ENCODE measurements at regions not wholly inside any gene's neighbourhood (a gene's known extent, or its start where the extent isn't known, plus 50 kb on each side); places are given as distances from the start of the nearest gene placed in this dataset.
A peak's percentile ranks its signal among the peaks of the same experiment; 100 is the strongest.

DNA sequence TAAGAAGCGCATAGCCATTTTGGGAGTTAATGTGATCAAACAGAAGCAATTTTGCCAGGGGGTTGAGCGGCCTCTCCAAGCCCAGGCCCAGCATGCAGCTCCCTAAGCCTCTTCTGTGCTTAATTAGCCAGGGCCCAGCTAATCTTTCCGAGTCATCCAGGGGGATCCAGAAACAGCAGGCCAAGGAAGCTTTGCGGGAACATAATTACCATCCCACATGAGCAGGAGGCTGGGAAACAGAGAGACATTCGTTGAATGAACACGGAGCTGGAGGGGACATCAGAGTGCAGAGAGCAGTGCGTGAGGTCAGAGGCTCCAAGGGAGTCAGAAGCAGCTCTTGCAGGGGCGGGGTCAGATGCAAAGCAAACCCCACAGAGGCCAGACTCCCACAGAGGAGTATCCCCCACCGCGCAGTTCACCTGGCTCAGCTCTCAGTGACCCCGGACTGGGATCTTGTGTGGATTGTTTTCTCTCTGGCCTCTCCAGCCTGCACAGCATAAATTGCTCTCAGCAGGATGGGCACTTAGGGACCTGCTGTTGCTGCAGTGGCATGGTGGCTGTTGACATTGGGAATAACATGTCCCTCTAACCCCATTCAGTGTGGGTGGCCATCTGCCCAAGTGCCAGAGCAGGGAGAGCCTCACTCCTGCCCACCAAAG lies 657.4 kb downstream of the AJAP1 start:
- no peak for DNase-seq

- no peak for DNase-seq
These were observed 656.7 kb downstream of the AJAP1 start for GRCh38 chr1:5311147-5311546.

- DNase-seq: no peak
These were observed 653.8 kb downstream of the AJAP1 start for GRCh38 chr1:5308249-5308648.

DNA sequence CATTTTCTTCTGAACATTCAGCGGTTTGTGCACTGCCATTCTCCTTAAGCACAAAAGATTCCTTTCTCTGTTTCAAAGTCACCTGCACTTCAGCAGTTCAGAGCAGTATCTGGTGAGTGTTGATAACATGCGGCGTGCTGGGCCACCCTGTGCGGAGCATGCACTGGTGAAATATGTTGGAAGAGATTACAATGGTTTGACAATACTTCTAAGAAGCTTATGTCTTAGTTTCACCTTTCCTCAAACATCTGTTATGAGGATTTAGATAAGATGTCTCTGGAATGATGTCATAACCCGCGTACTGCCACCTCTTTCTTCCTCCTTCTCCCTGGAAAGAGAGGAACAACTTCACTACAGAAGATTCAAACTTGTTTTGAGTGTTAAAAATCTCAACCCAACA lies 650.3 kb downstream of the AJAP1 start:
- no peak for DNase-seq

GRCh38 chr1:5298376-5298775 lies 644.0 kb downstream of the AJAP1 start:
- DNase-seq: no peak

GRCh38 chr1:5297886-5298239 lies 643.5 kb downstream of the AJAP1 start:
- DNase-seq: no peak

- no peak for DNase-seq
These were observed 642.9 kb downstream of the AJAP1 start for GRCh38 chr1:5297180-5297885.

DNA sequence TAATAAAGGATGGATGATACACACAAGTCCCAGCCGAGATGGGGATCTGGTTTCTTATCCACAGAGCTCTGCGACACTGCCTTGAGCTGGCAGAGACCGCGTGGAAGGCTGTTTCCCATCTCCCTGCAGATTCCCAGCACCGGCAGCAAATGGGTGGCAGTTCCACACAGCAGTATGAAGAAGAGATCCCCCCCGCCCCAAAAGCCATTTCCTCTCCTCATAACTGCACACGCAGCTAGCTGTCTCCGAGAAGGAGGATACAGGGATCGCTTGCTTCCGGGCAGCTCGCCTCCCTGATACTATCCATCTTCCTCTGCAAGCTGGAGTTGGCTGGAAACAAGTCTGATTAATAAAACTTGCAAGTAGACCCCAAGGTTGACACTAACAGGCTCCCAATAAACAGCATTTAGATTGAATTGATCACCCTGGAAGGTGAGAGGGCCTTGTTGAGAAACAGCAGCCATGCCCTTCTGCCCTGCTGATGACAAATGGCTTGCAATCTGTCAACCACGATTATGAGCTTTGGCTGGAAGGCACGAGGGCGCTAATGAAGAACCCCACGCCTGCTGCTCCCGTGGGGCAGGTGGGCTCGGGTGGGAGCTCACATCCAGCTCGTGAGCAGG lies 642.3 kb downstream of the AJAP1 start:
- no peak for DNase-seq

GRCh38 chr1:5296095-5296494 lies 641.7 kb downstream of the AJAP1 start:
- DNase-seq: no peak

DNA sequence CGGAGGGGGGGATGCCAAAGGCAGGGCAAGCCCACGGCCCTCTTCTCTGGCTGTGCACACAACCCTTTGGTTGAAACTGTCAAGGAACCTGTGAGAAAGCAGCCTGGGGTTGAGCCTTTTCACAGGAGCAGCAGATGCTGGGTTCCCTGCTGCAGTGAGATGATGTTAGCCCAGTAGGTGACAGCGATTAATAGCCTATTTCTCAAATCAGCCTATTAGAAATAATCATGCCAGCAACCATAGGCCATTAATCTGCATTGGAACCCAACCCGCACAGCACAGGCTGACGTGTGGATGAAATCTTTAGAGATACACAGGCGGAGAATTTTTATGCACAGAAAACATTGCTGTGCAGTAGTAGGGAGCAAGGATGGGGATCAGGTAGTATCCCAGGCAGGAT lies 637.5 kb downstream of the AJAP1 start:
- no peak for DNase-seq

DNA sequence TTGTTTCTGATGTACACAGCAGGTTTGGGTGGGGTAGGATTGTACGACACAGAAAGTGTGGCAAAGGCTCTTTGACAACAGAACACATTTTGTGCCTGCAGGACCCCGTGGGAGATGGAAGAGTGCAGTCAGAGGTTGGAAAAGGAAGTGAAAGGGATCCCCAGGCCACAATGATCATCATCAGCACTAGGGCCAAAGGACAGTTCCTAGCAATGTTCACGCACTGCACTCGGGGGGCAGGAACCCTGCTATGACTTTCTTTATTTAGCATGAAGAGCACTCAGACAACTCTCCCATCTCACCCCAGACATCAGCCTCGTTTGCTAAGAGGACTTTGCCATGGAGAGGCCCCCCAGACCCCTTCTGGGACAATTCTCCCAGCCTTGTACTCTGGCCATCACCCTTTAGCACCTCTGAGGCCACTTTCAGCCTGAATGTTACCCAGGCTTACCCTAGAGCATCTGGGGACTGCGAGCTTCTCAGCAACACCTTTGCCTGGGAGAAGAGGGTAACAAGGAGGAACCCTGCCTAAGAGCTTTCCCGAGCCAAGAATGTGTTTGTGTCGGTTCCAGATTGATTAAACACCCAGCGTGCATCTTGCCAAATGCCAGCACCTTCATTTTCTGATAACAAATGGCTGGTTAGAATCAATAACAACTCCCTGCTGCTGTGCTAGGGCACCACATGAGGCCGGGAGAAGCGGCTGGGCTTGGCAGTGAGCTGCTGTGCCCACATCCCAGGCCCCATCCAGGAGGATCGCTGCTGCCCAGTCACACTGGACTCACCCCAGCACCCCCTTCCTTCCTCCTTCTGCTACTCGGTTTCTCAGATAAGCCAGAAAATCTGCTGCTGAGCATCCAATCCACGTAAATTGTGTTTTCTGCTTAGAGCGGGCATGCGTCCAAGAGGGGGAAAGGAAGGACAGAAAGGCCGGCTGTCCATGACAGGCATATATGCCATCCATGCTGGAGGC lies 633.1 kb downstream of the AJAP1 start:
- no peak for DNase-seq

DNA sequence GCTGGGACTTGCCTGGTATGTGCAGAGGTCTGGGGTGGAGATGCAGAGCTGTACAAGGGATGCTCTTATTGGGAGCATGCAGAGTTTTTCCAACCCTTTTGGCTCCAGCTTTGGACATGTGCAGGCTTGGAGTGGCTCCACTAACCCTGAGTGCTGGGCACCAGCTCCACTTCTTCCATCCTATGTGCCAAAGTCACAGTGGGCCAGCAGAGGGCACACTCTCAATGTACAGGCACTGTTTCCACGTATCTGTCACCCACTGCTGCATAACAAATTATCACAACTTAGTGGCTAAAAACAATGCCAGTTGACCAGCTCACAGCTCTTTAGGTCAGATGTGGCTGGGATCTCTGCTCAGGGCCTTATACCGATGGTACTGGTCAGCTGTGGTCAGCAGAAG lies 631.8 kb downstream of the AJAP1 start:
- peak in 2 of 4 experiments; percentile 4 to 35 for DNase-seq

- DNase-seq: no peak
These were observed 620.1 kb downstream of the AJAP1 start for GRCh38 chr1:5274527-5274926.

GRCh38 chr1:5273280-5274003 lies 619.0 kb downstream of the AJAP1 start:
- DNase-seq: no peak

DNA sequence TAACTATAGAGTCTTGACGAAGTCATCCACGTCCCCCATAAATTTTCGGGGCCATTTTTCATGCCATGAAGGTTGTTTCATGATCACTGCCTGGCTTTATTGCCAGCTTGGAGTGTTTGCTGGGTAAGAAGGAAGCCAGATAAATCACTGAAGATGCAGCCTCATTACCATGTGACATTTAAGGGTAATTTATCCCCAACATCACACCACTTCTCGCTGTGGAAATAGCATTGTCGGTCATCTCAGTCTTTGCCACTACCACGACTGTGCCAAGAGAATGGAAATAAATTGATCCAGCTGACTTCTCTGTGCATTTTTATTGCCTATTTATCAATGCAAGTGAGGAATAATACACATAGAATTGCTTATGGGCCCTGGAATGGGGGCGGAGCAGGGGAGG lies 617.9 kb downstream of the AJAP1 start:
- DNase-seq: no peak

DNA sequence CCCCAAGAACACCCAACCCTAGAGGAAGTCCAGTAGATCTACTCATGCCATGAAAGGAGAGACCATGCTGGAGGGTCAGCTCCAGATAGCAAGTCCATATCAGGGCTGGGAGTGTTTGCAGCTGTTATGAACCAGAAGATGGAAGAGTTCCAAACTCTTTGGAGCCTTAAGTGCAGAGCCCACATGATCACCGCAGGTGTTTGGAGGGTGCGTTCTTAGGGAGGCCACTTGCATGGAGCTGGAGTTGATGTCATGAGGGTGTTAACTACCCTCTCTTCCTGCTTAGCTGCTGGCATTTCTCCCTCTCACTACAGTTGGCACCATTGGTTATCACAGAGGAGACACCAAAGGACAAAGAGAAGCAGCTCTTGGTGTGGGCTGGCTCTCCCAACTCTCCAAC lies 616.9 kb downstream of the AJAP1 start:
- DNase-seq: no peak

- no peak for DNase-seq
These were observed 615.5 kb downstream of the AJAP1 start for GRCh38 chr1:5269901-5270300.

DNA sequence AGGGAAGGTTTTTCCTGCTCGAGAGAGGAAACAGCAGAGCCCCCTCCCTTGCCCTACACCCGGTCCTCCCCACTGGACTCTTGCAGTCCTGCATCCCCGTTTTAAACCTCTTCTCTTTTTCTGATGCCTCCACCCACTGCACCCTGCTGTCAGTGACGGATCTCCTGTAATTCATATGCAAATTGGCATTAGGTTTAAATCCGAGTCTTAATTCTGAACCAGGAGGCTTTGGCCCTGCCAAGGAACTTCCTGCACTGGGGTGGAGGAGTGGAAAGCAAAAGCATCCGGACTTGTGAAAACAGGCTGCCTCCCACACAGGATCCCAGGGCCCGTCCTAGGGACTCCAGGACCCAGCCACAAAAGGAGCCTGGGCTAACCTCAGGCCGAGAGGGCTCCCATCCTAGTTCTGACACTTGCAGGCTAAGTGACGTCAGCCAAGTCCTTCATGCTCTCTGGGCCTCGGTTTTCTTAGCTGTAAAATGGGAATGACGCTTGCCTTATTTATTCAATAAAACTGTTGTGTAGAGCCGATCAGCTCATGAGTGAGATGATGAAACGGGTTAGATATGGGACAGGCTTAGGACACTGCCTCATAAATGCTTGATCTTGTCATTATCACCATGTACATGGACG lies 613.3 kb downstream of the AJAP1 start:
- no peak for DNase-seq

DNA sequence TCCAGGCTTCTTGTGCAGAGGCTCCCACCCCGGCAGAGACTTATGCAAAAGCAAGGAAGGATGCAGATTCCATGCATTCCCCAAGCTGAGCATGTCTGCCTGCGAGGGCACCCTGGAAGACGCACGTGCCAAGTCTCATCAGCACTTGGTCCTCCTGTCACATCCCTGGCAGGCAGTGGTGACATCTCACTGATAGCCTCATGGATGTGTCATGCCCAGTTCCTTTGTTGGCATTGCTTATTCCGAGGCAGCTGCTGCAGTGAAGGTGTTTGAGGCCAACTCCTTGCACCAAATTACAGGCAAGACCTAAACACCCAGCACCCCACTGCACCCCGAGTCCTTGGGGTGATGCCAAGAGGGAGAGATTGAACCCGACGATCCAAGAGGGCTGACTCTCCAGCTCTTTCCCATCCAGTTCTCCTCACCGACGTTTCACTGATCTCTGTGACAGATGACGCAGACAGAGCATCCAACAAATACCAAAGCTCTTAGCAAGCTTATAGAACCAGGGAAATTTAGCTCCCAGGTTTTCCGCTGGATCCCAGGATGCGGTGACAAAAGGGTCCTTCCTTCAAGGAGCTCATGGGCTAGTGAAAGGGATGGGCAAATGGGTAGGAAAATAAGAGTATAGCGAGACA lies 611.1 kb downstream of the AJAP1 start:
- no peak for DNase-seq

GRCh38 chr1:5264476-5264875 lies 610.1 kb downstream of the AJAP1 start:
- DNase-seq: no peak

DNA sequence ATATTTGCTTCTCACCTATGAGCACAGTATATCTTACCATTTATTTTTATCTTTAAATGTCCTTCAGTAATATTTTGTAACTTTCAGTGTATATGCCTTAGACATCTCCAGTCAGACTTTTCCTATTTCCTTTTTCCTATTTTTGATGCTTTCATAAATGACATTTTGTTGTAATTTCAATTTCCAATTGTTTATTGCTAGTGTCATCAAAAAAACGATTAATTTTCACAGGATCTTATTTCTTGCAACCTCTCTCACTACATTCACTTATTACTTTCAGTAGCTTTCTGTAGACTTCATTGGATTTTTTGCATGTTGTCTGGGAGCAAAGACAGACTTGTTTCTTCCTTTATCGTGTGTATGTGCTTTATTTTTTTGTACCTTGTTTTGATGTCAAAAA lies 602.4 kb downstream of the AJAP1 start:
- no peak for DNase-seq

DNA sequence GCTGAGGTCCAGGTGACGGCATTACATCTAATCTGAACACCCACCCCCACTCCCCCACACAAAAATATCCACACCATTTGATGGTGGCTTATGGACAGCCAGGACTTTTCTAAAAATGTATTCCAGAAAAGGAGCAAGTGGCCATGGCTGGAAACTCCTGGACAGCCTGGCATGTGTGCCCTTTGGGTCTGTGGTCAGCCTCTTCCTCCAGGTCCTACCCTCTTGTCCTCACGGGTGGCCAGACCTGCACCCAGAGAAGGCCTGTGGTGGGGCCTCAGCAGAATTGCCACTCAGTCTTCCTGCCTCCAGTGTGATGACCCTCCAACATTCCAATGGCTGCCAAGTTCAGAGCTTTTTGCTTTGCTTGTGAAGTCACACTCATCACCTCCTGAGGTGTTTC lies 600.6 kb downstream of the AJAP1 start:
- DNase-seq: no peak

Measured in activated naive CD4-positive, alpha-beta T cell (primary cell).